ENCODE measurements at regions not wholly inside any gene's neighbourhood (a gene's known extent, or its start where the extent isn't known, plus 50 kb on each side); places are given as distances from the start of the nearest gene placed in this dataset.

DNA sequence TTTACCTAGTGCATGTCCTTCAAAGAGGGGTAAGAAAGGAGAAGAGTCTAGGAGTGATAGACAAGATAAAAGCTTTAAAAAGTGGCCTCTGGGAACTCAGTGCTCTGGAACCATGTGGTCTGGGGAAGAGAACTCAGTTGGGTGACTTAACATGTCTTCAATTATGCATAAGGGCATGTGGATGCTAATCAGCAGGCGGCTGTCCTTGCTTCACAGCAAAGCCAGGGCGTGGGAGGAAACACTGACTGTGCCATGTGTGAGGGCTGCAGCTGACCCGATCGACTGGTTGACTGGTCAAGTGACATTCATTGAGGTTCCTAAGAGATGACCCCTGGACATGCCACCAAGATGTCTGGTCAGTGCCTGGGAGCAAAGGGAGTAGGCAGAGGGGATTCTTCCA, 1053.8 kb downstream of the BCL11B start:
- TF ChIP-seq CTCF (IDR thresholded peaks at IDR 0.05) (no peak), POLR2AphosphoS5 (IDR thresholded peaks at IDR 0.05; ENCODE audit: low read depth, low read length) (no peak), GABPA (IDR thresholded peaks at IDR 0.05; ENCODE audit: low read depth) (no peak), MAX (IDR thresholded peaks at IDR 0.05; ENCODE audit: low read depth) (no peak)
- TF ChIP-seq, protein P1, sequence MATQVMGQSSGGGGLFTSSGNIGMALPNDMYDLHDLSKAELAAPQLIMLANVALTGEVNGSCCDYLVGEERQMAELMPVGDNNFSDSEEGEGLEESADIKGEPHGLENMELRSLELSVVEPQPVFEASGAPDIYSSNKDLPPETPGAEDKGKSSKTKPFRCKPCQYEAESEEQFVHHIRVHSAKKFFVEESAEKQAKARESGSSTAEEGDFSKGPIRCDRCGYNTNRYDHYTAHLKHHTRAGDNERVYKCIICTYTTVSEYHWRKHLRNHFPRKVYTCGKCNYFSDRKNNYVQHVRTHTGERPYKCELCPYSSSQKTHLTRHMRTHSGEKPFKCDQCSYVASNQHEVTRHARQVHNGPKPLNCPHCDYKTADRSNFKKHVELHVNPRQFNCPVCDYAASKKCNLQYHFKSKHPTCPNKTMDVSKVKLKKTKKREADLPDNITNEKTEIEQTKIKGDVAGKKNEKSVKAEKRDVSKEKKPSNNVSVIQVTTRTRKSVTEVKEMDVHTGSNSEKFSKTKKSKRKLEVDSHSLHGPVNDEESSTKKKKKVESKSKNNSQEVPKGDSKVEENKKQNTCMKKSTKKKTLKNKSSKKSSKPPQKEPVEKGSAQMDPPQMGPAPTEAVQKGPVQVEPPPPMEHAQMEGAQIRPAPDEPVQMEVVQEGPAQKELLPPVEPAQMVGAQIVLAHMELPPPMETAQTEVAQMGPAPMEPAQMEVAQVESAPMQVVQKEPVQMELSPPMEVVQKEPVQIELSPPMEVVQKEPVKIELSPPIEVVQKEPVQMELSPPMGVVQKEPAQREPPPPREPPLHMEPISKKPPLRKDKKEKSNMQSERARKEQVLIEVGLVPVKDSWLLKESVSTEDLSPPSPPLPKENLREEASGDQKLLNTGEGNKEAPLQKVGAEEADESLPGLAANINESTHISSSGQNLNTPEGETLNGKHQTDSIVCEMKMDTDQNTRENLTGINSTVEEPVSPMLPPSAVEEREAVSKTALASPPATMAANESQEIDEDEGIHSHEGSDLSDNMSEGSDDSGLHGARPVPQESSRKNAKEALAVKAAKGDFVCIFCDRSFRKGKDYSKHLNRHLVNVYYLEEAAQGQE (IDR thresholded peaks at IDR 0.05; ENCODE audit: low read depth, low read length), result no peak

Measured in SK-N-SH (cell line).